ENCODE measurements at regions not wholly inside any gene's neighbourhood (a gene's known extent, or its start where the extent isn't known, plus 50 kb on each side); places are given as distances from the start of the nearest gene placed in this dataset.

GRCh38 chr19:13604902-13605586 lies 98.8 kb upstream of the CACNA1A start:
- DNase-seq = peak; percentile 51

- DNase-seq = no peak
Observed at GRCh38 chr19:13600802-13601201, 94.5 kb upstream of the CACNA1A start.

DNA sequence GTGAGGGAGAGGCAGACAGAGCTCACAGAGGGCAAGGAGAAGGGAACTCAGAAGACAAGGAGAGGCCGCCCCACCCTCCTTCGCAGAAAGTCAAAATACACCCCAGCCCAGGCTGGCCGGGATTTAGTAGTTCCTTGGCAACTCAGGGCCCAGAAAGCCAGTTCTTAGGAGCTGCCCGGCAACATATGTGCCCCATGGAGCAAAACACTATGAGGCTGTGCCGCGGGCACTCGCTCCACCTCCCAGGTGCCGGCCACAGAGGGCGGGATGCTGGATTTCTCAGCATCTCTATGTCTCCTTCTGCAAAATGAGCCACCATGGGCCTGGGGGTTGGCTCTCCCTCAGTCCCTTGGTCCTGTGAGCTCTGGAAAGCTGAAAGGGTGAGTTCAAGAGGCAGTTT lies 93.8 kb upstream of the CACNA1A start:
- DNase-seq = peak; percentile 53

DNA sequence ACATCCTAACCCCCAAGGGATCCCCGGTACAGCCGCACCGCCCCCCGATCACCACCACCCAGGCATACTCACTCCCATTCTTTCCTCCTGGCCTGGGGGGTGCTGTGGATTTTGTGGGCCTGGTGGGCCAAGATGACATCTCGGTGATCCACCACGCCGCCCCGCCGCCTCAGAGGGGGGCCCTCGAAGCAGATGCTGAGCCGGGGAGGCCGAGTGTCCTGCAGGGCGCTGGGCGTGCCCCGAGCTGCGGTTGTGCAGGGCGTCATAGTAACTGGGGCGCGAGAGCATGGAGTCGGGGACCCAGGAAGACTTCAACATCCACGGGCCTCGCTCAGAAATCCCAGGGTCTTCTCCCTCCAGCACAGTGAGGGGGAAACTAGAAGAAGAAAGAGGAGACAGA lies 93.4 kb upstream of the CACNA1A start:
- DNase-seq = peak; percentile 61

DNA sequence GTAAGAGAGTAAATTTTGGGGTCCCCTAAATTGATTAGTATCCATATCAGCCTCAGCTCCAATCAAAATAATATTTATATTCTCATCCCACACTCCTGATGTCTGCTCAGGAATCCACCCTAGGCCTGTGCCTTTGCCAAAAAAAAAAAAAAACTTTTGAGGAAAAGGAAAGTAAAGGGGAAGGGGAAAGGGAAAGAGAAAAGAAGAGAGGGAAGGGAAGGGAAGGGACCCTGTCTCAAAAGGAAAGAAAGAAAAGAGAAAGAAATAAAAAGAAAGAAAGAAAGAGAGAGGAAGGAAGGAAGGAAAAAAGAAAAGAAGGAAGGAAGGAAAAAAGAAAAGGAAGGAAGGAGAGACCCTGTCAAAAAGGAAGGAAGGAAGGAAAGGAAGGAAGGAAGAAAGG lies 91.8 kb upstream of the CACNA1A start:
- DNase-seq = no peak

GRCh38 chr19:13597640-13598039 lies 91.4 kb upstream of the CACNA1A start:
- peak; percentile 91 for DNase-seq

GRCh38 chr19:13588957-13589833 lies 82.9 kb upstream of the CACNA1A start:
- peak; percentile 66 for DNase-seq

GRCh38 chr19:13585512-13585911 lies 79.2 kb upstream of the CACNA1A start:
- no peak for DNase-seq

GRCh38 chr19:13583753-13584152 lies 77.5 kb upstream of the CACNA1A start:
- DNase-seq = no peak

- no peak for DNase-seq
Observed at GRCh38 chr19:13583114-13583513, 76.8 kb upstream of the CACNA1A start.

DNA sequence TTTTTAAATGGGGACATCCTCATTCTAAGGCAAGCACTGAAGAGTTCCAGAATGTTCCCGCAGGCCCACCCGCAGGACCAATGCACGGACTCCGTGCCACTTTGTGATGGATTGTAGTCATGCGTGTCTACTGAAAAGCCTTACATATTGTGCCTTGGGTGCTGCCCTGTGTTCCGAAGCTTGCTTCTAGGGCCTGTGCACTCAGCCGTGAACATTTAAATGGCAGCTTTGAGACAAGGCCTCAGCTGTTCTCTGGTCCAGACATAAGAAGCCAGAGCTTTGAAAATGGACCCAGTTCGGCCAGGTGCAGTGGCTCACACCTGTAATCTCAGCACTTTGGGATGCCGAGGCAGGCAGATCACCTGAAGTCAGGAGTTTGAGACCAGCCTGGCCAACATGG lies 75.3 kb upstream of the CACNA1A start:
- DNase-seq = no peak

- DNase-seq = no peak
Observed at GRCh38 chr19:13579388-13580060, 73.2 kb upstream of the CACNA1A start.

DNA sequence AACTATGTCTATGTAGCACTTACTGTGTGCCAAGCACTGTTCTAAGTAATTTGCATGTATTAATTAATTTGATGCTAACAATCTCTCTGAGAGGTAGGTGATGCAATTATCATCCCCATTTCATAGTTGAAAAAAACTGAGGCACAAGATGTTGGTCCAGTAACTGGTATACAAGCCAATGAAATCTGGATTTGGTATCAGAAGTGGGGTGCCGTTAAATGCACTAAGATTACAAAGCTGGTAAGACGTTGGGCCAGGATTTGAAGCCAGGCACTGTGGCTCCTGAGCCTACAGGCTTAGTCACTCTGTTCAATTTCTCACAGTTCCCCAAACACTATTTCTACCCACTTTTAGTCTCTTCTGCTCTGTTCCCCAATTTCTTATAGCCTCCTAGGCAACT lies 70.4 kb upstream of the CACNA1A start:
- DNase-seq = no peak

GRCh38 chr19:13574933-13575332 lies 68.7 kb upstream of the CACNA1A start:
- DNase-seq = no peak

DNA sequence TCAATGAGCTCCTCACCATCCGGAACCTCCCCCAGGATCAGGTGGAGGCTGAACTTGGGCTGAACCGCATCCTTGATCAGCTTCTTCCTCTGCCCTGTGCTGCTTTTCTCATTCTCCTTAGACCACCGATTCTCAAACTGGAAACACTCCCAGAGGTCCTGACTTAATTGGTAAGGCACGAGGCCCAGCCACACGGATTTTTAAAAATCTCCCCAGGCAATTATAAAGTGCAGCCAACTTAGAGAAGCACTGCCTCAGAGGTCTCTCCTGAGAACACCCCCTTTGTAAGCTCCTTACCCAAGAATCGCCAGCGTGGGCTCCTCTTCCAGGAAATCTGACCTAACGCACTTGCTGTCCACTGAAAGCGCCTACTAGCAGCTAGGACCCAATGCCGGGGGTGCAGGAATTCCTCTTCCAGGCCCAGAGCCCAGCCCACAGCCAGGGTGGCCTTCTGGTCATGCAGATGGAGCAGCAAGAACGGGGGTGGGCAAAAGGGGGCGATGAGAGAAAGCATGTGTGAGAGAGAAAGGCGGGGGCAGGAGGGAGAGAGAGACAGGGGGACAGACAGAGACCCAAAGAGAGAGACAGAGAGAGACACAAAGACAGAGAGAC lies 66.9 kb upstream of the CACNA1A start:
- no peak for DNase-seq

GRCh38 chr19:13561461-13561860 lies 55.2 kb upstream of the CACNA1A start:
- no peak for DNase-seq

DNA sequence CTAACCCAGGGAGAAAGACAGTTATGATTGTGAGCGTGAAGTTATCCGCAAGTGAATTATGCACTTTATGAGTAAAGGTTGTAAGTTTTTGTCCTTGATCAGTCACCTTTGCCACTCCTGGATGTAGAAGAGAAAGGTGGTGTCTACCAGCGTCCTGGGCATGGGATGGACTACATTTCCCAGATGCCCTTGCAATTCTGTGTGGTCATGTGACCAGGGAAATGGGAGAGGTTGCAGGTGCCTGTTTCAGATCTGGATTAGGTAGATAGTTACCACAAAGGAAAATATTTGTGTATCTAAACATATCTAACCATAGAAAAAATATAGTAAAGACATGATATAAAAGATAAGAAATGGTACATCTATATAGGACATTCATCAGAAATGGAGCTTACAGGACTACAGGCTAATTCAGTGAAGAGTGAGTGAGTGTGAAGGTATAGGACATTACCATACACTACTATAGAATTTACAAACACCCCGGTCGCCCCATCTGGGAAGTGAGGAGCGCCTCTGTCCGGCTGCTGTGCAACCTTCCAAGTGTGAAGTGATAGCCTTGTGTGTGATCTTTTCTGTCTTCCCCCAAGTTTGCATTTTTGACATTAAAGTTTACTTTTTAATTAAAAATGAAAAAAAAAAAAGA lies 51.6 kb upstream of the CACNA1A start:
- peak; percentile 31 for DNase-seq

DNA sequence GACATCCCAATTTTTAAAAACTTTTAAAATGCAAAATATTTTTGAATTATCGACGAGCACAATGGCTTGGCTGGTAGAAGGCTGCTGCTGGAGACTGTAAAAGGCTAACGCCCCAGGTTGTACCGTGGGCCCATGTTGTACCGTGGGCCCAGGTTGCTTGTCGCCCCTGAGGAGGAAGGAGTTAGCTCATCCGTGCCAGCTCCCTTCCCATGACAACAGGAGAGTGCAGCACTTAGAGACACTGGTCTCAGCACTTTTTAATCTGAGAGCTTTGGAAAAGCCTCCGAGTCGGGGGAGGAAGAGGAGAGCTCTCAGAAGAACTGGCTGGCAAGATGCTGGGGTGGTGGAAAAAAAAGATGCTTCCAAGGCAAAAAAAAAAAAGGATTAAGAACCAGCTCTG lies 50.3 kb upstream of the CACNA1A start:
- no peak for DNase-seq
